PFSK-1 (cell line): ENCODE measurements at regions not wholly inside any gene's neighbourhood (a gene's known extent, or its start where the extent isn't known, plus 50 kb on each side); places are given as distances from the start of the nearest gene placed in this dataset.

ENCODE experiments used
- FOXP2 ChIP-seq: optimal IDR thresholded peaks from 2 replicates; pipeline ENCODE3; 2011; ENCODE audit warnings: borderline replicate concordance, control low read depth, inconsistent platforms; ENCODE audit not compliant: insufficient read depth; ENCODE audit errors: extremely low read length, extremely low read depth
- POLR2AphosphoS5 ChIP-seq: IDR thresholded peaks from 2 replicates; pipeline ENCODE4 v1.6.1; 2012; ENCODE audit warnings: low read depth, mild to moderate bottlenecking, control low read depth, low read length, moderate library complexity
- SIN3A ChIP-seq: IDR thresholded peaks from 2 replicates; pipeline ENCODE4 v1.6.1; 2012; ENCODE audit warnings: mild to moderate bottlenecking, low read length, moderate library complexity, borderline replicate concordance; ENCODE audit not compliant: insufficient read depth
- TAF1 ChIP-seq: IDR thresholded peaks from 2 replicates; pipeline ENCODE4 v1.6.1; 2012; ENCODE audit warnings: low read length, control low read depth, borderline replicate concordance; ENCODE audit not compliant: insufficient read depth
- TF ChIP-seq, protein P1 (sequence below), 2 experiments: IDR thresholded peaks; 2 replicates each; pipeline versions ENCODE4 v1.6.1 to v1.8.0; 2011 to 2012; ENCODE audit warnings: low read depth in 2 of 2, low read length in 2 of 2, control low read depth in 1 of 2, inconsistent platforms in 1 of 2, mild to moderate bottlenecking in 1 of 2, moderate library complexity in 1 of 2; ENCODE audit not compliant: insufficient read depth in 1 of 2

GRCh38 chr10:44471410-44471809, 86.5 kb upstream of the CXCL12 start:
- TF ChIP-seq, protein P1, sequence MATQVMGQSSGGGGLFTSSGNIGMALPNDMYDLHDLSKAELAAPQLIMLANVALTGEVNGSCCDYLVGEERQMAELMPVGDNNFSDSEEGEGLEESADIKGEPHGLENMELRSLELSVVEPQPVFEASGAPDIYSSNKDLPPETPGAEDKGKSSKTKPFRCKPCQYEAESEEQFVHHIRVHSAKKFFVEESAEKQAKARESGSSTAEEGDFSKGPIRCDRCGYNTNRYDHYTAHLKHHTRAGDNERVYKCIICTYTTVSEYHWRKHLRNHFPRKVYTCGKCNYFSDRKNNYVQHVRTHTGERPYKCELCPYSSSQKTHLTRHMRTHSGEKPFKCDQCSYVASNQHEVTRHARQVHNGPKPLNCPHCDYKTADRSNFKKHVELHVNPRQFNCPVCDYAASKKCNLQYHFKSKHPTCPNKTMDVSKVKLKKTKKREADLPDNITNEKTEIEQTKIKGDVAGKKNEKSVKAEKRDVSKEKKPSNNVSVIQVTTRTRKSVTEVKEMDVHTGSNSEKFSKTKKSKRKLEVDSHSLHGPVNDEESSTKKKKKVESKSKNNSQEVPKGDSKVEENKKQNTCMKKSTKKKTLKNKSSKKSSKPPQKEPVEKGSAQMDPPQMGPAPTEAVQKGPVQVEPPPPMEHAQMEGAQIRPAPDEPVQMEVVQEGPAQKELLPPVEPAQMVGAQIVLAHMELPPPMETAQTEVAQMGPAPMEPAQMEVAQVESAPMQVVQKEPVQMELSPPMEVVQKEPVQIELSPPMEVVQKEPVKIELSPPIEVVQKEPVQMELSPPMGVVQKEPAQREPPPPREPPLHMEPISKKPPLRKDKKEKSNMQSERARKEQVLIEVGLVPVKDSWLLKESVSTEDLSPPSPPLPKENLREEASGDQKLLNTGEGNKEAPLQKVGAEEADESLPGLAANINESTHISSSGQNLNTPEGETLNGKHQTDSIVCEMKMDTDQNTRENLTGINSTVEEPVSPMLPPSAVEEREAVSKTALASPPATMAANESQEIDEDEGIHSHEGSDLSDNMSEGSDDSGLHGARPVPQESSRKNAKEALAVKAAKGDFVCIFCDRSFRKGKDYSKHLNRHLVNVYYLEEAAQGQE (IDR thresholded peaks at IDR 0.05; ENCODE audit: insufficient read depth in 1 of 2, low read depth in 2 of 2, low read length in 2 of 2), result no peak
- no peak for TF ChIP-seq POLR2AphosphoS5
- TF ChIP-seq TAF1, result no peak
- no peak for TF ChIP-seq FOXP2
- no peak for TF ChIP-seq SIN3A

GRCh38 chr10:44473146-44473545, 88.2 kb upstream of the CXCL12 start:
- TF ChIP-seq TAF1 (no peak), POLR2AphosphoS5 (no peak), SIN3A (no peak), FOXP2 (no peak)
- TF ChIP-seq, protein P1 (IDR thresholded peaks at IDR 0.05; ENCODE audit: insufficient read depth in 1 of 2, low read depth in 2 of 2, low read length in 2 of 2), result no peak

- no peak for TF ChIP-seq SIN3A
- TF ChIP-seq, protein P1 (IDR thresholded peaks at IDR 0.05; ENCODE audit: insufficient read depth in 1 of 2, low read depth in 2 of 2, low read length in 2 of 2), result no peak
- TF ChIP-seq FOXP2, result no peak
- TF ChIP-seq POLR2AphosphoS5, result no peak
- no peak for TF ChIP-seq TAF1
Observed at GRCh38 chr10:44476409-44477045, 91.6 kb upstream of the CXCL12 start.

- TF ChIP-seq FOXP2 (no peak), POLR2AphosphoS5 (no peak), TAF1 (no peak), SIN3A (no peak)
- TF ChIP-seq, protein P1 (IDR thresholded peaks at IDR 0.05; ENCODE audit: insufficient read depth in 1 of 2, low read depth in 2 of 2, low read length in 2 of 2), result no peak
Observed at GRCh38 chr10:44477046-44477425, 92.1 kb upstream of the CXCL12 start.

- TF ChIP-seq SIN3A (no peak), FOXP2 (no peak), POLR2AphosphoS5 (no peak), TAF1 (no peak)
- TF ChIP-seq, protein P1 (IDR thresholded peaks at IDR 0.05; ENCODE audit: insufficient read depth in 1 of 2, low read depth in 2 of 2, low read length in 2 of 2), result no peak
Observed at GRCh38 chr10:44478040-44478439, 93.1 kb upstream of the CXCL12 start.
